Panc1 (cell line): ENCODE measurements at regions not wholly inside any gene's neighbourhood (a gene's known extent, or its start where the extent isn't known, plus 50 kb on each side); places are given as distances from the start of the nearest gene placed in this dataset.

ENCODE experiments used
- ATAC-seq: fragments of 200-7000 bp; cut with Tn5 transposase; 2 replicates; pipeline ENCODE4 v1.9.1; 2020; ENCODE audit warnings: mild to moderate bottlenecking, moderate library complexity
- BruUV-seq: library from RNA; stranded (reverse); fragments of 400-500 nt; replicated peaks from 2 replicates; lab custom pipeline; 2021; lab: Mats Ljungman, UMichigan
- CTCF ChIA-PET: fragments of 300-600 bp; sonication (Branson Sonifier 250); formaldehyde crosslinking; loops from one replicate; lab custom pipeline; 2022; ENCODE audit warnings: antibody characterized with exemption; lab: Charles Lee
- POLR2A ChIA-PET: fragments of 300-600 bp; sonication (Branson Sonifier 250); formaldehyde crosslinking; loops from one replicate; lab custom pipeline; 2022; ENCODE audit warnings: antibody characterized with exemption; lab: Charles Lee
- DNase-seq: peaks from one replicate; pipeline ENCODE4 v3.0.0-alpha.2; 2010; ENCODE audit warnings: low read depth, low spot score
- H3K27ac ChIP-seq: 2 replicates; pipeline ENCODE4 v1.5.1; 2011; ENCODE audit warnings: mild to moderate bottlenecking, low read length, inconsistent platforms
- H3K27me3 ChIP-seq: fragments of 200-500 bp; sonication (Bioruptor generic); 2 replicates; pipeline ENCODE4 v1.6.0; 2014; ENCODE audit warnings: low read length, inconsistent platforms; ENCODE audit not compliant: control insufficient read depth, insufficient read depth
- H3K36me3 ChIP-seq: fragments of 200-500 bp; sonication (Bioruptor generic); 2 replicates; pipeline ENCODE4 v1.5.1; 2014; ENCODE audit warnings: inconsistent platforms, mild to moderate bottlenecking, low read length, moderate library complexity; ENCODE audit not compliant: control insufficient read depth, insufficient read depth
- H3K4me1 ChIP-seq: 2 replicates; pipeline ENCODE4 v1.5.1; 2011; ENCODE audit warnings: inconsistent platforms, mild to moderate bottlenecking, low read length, moderate library complexity; ENCODE audit not compliant: control insufficient read depth, insufficient read depth
- H3K4me3 ChIP-seq, 2 experiments: 2 replicates each; pipeline ENCODE4 v1.5.1; 2011 to 2012; ENCODE audit warnings: low read depth in 2 of 2, low read length in 2 of 2, mild to moderate bottlenecking in 2 of 2, inconsistent platforms in 1 of 2, moderate library complexity in 1 of 2
- H3K9me3 ChIP-seq: fragments of 200-500 bp; sonication (Bioruptor generic); 2 replicates; pipeline ENCODE4 v1.5.1; 2014; ENCODE audit warnings: low read depth, mild to moderate bottlenecking, inconsistent platforms, low read length, moderate library complexity; ENCODE audit not compliant: control insufficient read depth, insufficient read depth
- POLR2AphosphoS5 ChIP-seq: IDR thresholded peaks from 2 replicates; pipeline ENCODE4 v1.6.1; 2012; ENCODE audit warnings: mild to moderate bottlenecking, low read depth, low read length, moderate library complexity
- REST ChIP-seq, 2 experiments: IDR thresholded peaks; 2 replicates each; pipeline ENCODE4 v1.6.1; 2011 to 2012; ENCODE audit warnings: low read depth in 2 of 2, control low read depth in 1 of 2, low read length in 1 of 2, mild to moderate bottlenecking in 1 of 2, moderate library complexity in 1 of 2; ENCODE audit not compliant: insufficient read depth in 1 of 2
- SIN3A ChIP-seq: IDR thresholded peaks from 2 replicates; pipeline ENCODE4 v1.6.1; 2012; ENCODE audit warnings: low read depth, mild to moderate bottlenecking, low read length, moderate library complexity, borderline replicate concordance; ENCODE audit not compliant: insufficient read depth
- TCF7L2 ChIP-seq: IDR thresholded peaks from 2 replicates; pipeline ENCODE4 v1.6.1; 2011; ENCODE audit warnings: mild to moderate bottlenecking, low read depth, low read length, inconsistent platforms
- in situ Hi-C: cut with HindIII; loops from 2 replicates; pipeline ENCODE4 v1.10.0; 2016; ENCODE audit warnings: low sequenced_read_pairs, low pct_unique_long_range_greater_than_20kb
- intact Hi-C: fragments of 100-400 bp; cut with micrococcal nuclease; formaldehyde crosslinking; loops from one replicate; pipeline ENCODE4 v1.10.0; 2022; ENCODE audit not compliant: unreplicated experiment
- TF ChIP-seq, protein P1 (sequence below): fragments of 450-650 bp; IDR thresholded peaks from 2 replicates; pipeline ENCODE4 v1.5.1; 2017; ENCODE audit warnings: mild to moderate bottlenecking

- ChIA-PET CTCF (no interaction called here), POLR2A (no interaction called here)
- Histone ChIP-seq H3K4me3 (no peak overlapping the region), H3K27me3 (no peaks in the 10 kb centered on the region), H3K36me3 (no peaks in the 10 kb centered on the region), H3K9me3 (no peaks in the 10 kb centered on the region), H3K27ac (no peak overlapping the region), H3K4me1 (no peaks in the 10 kb centered on the region)
- TF ChIP-seq, protein P1, sequence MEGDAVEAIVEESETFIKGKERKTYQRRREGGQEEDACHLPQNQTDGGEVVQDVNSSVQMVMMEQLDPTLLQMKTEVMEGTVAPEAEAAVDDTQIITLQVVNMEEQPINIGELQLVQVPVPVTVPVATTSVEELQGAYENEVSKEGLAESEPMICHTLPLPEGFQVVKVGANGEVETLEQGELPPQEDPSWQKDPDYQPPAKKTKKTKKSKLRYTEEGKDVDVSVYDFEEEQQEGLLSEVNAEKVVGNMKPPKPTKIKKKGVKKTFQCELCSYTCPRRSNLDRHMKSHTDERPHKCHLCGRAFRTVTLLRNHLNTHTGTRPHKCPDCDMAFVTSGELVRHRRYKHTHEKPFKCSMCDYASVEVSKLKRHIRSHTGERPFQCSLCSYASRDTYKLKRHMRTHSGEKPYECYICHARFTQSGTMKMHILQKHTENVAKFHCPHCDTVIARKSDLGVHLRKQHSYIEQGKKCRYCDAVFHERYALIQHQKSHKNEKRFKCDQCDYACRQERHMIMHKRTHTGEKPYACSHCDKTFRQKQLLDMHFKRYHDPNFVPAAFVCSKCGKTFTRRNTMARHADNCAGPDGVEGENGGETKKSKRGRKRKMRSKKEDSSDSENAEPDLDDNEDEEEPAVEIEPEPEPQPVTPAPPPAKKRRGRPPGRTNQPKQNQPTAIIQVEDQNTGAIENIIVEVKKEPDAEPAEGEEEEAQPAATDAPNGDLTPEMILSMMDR = no peak
- TF ChIP-seq SIN3A = no peak
- DNase-seq = no peak
- in situ Hi-C loops = no loop called here
- intact Hi-C loops = no loop called here
- ATAC-seq = no peak
- BruUV-seq = no TSS peak
Measured at GRCh38 chr4:156545003-156545785, 426.4 kb downstream of the PDGFC start.

GRCh38 chr4:156539376-156539775, 432.2 kb downstream of the PDGFC start:
- TF ChIP-seq TCF7L2 (no peak), REST (IDR thresholded peaks at IDR 0.05; ENCODE audit: insufficient read depth in 1 of 2, low read depth in 2 of 2, low read length in 1 of 2) (no peak), SIN3A (no peak), POLR2AphosphoS5 (no peak)
- TF ChIP-seq, protein P1 = no peak
- ATAC-seq (no peak), DNase-seq (no peak)
- H3K36me3 ChIP-seq = no peaks in the 10 kb centered on the region
- no TSS peak for BruUV-seq
- no peak overlapping the region for H3K4me3 ChIP-seq
- CTCF ChIA-PET = no interaction called here
- intact Hi-C loops = no loop called here
- H3K27me3 ChIP-seq = no peaks in the 10 kb centered on the region
- in situ Hi-C loops = no loop called here
- H3K9me3 ChIP-seq = no peaks in the 10 kb centered on the region
- no peaks in the 10 kb centered on the region for H3K4me1 ChIP-seq
- H3K27ac ChIP-seq = no peak overlapping the region
- POLR2A ChIA-PET = no interaction called here
